ENCODE measurements at regions not wholly inside any gene's neighbourhood (a gene's known extent, or its start where the extent isn't known, plus 50 kb on each side); places are given as distances from the start of the nearest gene placed in this dataset.

DNA sequence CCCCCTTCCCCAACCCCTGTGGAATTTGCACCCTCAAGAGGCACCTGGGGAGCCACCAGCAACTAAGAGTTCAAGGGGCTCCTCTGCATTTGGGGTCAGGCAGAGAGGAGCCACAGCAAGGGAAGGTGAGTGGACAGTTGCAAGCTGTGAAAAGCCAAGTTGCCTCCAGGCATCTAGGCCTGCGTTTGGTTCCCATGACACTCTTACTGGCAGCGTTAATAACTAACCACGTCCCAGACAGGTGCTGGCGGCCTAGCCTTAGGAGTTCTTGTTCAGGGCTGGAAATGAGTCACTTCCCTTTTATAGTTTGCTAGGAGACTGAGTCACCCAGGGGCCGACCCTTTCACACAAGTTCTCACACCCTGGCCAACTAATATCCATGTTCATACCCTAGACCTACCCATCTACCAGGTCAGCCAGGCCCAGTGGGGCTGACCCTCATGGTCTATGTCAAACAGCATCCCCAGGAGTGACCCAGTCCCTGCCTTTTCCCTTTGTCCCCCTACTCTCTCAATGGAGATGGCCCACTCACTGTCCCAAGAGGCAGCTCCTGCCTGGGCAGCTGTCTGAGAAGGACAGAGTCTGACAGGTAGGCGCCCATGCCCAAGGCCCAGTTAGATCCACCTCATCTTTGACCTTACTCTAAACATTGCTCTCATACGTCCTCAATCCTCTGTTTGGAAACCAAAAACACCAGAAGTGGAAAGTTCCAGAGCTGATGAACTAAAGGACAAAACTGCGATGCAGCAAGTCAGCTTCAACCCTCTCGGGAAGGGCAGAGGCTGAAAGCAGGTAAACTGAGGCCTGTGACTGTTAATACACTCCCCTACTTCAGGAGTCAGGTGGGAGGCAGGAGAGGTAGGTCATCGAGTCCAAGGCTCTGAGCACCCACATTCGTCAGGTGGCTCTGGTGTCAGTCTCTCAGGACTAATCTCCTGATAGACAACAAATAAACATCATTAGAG lies 300.6 kb downstream of the SOX9 start:
- H3K27me3 ChIP-seq, result no peaks in the 10 kb centered on the region
- TF ChIP-seq, protein P1, sequence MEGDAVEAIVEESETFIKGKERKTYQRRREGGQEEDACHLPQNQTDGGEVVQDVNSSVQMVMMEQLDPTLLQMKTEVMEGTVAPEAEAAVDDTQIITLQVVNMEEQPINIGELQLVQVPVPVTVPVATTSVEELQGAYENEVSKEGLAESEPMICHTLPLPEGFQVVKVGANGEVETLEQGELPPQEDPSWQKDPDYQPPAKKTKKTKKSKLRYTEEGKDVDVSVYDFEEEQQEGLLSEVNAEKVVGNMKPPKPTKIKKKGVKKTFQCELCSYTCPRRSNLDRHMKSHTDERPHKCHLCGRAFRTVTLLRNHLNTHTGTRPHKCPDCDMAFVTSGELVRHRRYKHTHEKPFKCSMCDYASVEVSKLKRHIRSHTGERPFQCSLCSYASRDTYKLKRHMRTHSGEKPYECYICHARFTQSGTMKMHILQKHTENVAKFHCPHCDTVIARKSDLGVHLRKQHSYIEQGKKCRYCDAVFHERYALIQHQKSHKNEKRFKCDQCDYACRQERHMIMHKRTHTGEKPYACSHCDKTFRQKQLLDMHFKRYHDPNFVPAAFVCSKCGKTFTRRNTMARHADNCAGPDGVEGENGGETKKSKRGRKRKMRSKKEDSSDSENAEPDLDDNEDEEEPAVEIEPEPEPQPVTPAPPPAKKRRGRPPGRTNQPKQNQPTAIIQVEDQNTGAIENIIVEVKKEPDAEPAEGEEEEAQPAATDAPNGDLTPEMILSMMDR (IDR thresholded peaks at IDR 0.05), result no peak
- TF ChIP-seq POLR2A (IDR thresholded peaks at IDR 0.05), result no peak
- H3K9me3 ChIP-seq, result peaks cover 0 to 27% (median 14%) of the 10 kb centered on the region in 12 donors
- WGBS, 4 donors, result 68 to 80% (median 76%) methylated on average over 11 of the region's 11 CpGs
- intact Hi-C loops (cut with DNase I), result loop anchor here in 2 of 10 donors (5.0 to 10.0 kb wide), 2 partner anchors 154 to 297 kb away; partner anchors contain the start of gene SOX9 (in 1 of the 2)
- H3K4me1 ChIP-seq, result peaks cover 0 to 19% (median 5%) of the 10 kb centered on the region in 12 donors
- ATAC-seq (peak in 3 of 4 donors; percentile 75 to 84 (median 77)), DNase-seq (peak in 2 of 5 donors; percentile 30 to 56)
- no peaks in the 10 kb centered on the region for H3K36me3 ChIP-seq
- H3K4me3 ChIP-seq, result no peak overlapping the region
- no peak overlapping the region for H3K27ac ChIP-seq

DNA sequence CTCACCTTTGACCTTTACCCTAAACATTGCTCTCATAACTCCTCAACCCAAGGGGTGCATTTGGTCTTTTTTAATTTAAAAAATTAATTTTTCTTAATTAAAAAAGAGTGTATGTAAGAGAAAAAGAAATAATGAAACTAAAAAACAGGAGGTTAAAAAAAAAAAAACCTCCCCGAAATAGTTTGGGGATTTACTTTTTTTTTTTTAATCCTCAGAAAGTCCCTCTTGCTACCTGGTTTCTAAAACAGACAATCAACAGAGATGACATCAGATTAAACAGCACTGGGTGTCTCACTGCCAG lies 301.3 kb downstream of the SOX9 start:
- WGBS, 4 donors, result 88 to 98% (median 91%) methylated on average over 1 of the region's 1 CpG
- Histone ChIP-seq H3K4me3 (no peak overlapping the region), H3K9me3 (peaks cover 0 to 20% (median 12%) of the 10 kb centered on the region in 12 donors), H3K4me1 (peaks cover 0 to 19% (median 5%) of the 10 kb centered on the region in 12 donors), H3K27me3 (no peaks in the 10 kb centered on the region), H3K36me3 (no peaks in the 10 kb centered on the region), H3K27ac (no peak overlapping the region)
- DNase-seq (no peak), ATAC-seq (no peak)
- no peak for TF ChIP-seq POLR2A (IDR thresholded peaks at IDR 0.05)
- TF ChIP-seq, protein P1 (IDR thresholded peaks at IDR 0.05), result no peak
- intact Hi-C loops (cut with DNase I), result loop anchor here in 2 of 10 donors (5.0 to 10.0 kb wide), 2 partner anchors 155 to 297 kb away; partner anchors contain the start of gene SOX9 (in 1 of the 2)

DNA sequence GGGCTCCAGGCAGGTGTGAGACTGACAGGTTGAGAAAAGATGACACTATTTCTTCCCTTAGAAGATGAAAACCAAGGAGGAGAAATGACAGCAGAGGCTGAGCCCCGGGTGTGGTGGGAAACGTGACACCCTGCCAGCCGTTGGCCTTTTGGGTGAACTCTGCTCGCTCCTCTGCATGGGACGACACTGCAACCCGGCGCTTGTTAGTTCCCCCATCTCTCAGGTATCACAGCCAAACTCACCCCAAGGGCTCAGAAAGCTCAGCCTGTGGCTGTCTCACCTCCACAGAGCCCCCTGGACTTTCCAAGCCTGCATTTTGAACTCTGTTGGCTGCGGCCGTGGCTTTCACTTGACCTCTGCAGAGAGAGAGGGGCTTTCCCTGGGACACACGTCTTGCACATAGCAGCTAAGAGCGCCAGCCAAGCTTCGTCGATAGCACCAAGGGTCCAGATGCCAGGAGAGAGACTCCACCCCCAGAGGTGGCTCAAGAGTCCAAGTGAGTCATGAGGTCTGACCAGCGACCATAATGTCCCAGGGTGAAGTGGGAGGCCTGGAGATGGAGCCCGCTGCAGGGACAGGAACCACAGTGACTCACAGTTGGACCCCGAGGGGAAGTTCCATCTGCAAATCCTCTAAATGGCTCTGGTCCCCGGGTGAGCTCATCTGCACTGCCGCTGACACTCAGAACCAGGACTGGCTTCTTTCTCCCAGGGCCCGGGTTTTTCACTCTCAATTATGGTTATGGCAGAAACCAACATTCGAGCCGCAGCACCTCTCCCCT lies 301.9 kb downstream of the SOX9 start:
- peak in 4 of 5 donors; percentile 29 to 69 (median 49) for DNase-seq
- peak; percentile 27 to 84 (median 73) for ATAC-seq
- peaks cover 0 to 19% (median 5%) of the 10 kb centered on the region in 12 donors for H3K4me1 ChIP-seq
- peaks cover 0 to 15% (median 7%) of the 10 kb centered on the region in 12 donors for H3K9me3 ChIP-seq
- H3K36me3 ChIP-seq, result no peaks in the 10 kb centered on the region
- TF ChIP-seq POLR2A (IDR thresholded peaks at IDR 0.05), result no peak
- TF ChIP-seq, protein P1 (IDR thresholded peaks at IDR 0.05), result no peak
- no peaks in the 10 kb centered on the region for H3K27me3 ChIP-seq
- intact Hi-C loops (cut with DNase I), result loop anchor here in 2 of 10 donors (5.0 to 10.0 kb wide), 2 partner anchors 155 to 298 kb away; partner anchors contain the start of gene SOX9 (in 1 of the 2)
- H3K27ac ChIP-seq, result no peak overlapping the region
- WGBS, 4 donors, result 51 to 55% (median 53%) methylated on average over 13 to 21 of the region's 21 CpGs
- no peak overlapping the region for H3K4me3 ChIP-seq

Measured in heart left ventricle (tissue), 16 donors.